Stimulated activated effector memory CD8-positive, alpha-beta T cell treated with anti-CD3 and anti-CD28 coated beads, Interleukin-12 subunit alpha, Interleukin-12 subunit beta, amount 100 ng/mL, for 72 hours (primary cell): ENCODE measurements at regions not wholly inside any gene's neighbourhood (a gene's known extent, or its start where the extent isn't known, plus 50 kb on each side); places are given as distances from the start of the nearest gene placed in this dataset.

Experiments used
- ATAC-seq: fragments of 150-1000 bp; cut with Tn5 transposase; 2 replicates; pipeline ENCODE4 v1.10.0; 2021
- DNase-seq, 2 donors: peaks; one replicate each; pipeline ENCODE4 v3.0.0; 2021 to 2022; ENCODE audit warnings: low spot score in 2 of 2
- H3K27ac Mint-ChIP-seq: one replicate; pipeline ENCODE4 v1.8.0; 2022; ENCODE audit warnings: mild to moderate bottlenecking, mixed read lengths
- H3K36me3 Mint-ChIP-seq: one replicate; pipeline ENCODE4 v1.8.0; 2022; ENCODE audit warnings: mild to moderate bottlenecking, mixed read lengths
- H3K4me1 Mint-ChIP-seq: one replicate; pipeline ENCODE4 v1.8.0; 2022; ENCODE audit warnings: mixed read lengths
- H3K4me3 Mint-ChIP-seq: one replicate; pipeline ENCODE4 v1.8.0; 2022; ENCODE audit warnings: mild to moderate bottlenecking, mixed read lengths
- H3K9me3 Mint-ChIP-seq: one replicate; pipeline ENCODE4 v1.8.0; 2022; ENCODE audit warnings: mixed read lengths

DNA sequence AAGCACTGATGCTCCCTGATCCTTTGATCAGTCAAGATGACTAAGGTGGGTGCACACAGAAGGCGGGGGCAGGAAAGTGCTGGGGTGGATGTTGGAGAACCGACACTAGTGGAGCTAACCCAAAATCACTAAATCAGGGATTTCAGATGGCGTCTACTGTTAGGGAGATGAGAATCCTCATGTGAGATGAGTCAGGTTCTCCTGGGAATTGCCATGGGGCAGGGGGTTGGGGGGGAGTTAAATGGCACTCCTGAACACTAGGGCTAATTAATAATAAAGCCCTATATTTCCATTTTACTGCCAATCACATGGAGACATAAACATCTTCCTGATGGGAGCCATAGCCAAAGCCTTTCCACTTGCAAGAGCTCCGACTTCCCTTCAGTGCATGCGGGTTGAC is 804.1 kb downstream of the KCNJ18 start:
- no peak for ATAC-seq
- no peak overlapping the region for H3K4me3 Mint-ChIP-seq
- no peak overlapping the region for H3K27ac Mint-ChIP-seq
- no peaks in the 10 kb centered on the region for H3K36me3 Mint-ChIP-seq
- H3K9me3 Mint-ChIP-seq, result peaks cover 18% of the 10 kb centered on the region
- DNase-seq, result no peak
- no peaks in the 10 kb centered on the region for H3K4me1 Mint-ChIP-seq

DNA sequence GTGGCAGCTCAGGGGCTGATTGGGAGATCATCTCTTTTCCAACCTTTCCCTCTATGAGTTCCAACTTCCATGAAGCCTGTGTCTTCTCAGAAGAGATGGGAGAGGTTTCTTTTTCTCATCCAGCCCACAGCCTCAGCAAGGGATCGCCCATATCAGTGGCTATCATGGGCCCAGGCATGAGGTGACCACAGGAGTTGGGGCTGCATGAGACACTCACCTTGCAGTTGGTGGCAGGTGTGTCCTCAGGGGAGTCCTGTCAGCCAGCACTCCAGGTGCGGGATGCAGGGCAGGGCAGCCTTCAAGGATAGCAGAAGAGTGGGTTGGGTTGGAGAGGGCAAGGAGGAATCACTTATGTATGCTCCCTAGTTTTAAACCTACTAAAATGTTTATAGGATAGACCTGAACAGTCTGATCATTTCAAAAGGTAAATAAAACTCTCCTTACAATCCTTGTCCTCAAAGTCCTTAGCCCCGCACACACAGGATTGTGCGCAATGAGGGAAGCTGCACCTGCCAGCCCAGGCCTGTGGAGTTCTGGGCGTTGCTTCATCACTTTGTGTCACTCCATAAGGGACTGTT is 811.1 kb downstream of the KCNJ18 start:
- DNase-seq, result no peak
- Mint-ChIP-seq H3K9me3 (peaks cover 11% of the 10 kb centered on the region), H3K36me3 (no peaks in the 10 kb centered on the region), H3K27ac (no peak overlapping the region), H3K4me3 (no peak overlapping the region), H3K4me1 (no peaks in the 10 kb centered on the region)
- no peak for ATAC-seq

DNA sequence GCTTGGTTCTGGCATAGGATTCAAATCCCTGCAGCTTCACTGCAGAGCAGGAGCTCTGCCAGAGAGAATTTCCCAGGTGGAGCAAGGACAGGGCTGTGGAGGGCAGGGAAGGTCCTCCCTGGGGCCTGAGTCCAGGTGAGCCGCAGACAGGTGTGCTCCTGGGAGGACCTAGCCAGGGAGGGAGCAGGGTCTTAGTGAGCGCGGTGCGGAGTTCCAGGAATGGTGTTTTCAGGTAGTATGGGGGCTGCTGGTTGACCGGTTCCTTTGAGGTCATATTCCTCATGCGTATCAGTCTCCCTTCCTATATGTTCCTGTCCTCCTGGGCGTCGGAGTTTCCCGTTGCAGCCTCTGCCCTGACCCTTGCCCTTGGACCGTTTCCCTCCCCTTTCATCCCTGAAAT is 813.3 kb downstream of the KCNJ18 start:
- Mint-ChIP-seq H3K4me3 (no peak overlapping the region), H3K27ac (no peak overlapping the region), H3K4me1 (no peaks in the 10 kb centered on the region), H3K9me3 (peaks cover 7% of the 10 kb centered on the region), H3K36me3 (no peaks in the 10 kb centered on the region)
- no peak for DNase-seq
- ATAC-seq, result no peak

DNA sequence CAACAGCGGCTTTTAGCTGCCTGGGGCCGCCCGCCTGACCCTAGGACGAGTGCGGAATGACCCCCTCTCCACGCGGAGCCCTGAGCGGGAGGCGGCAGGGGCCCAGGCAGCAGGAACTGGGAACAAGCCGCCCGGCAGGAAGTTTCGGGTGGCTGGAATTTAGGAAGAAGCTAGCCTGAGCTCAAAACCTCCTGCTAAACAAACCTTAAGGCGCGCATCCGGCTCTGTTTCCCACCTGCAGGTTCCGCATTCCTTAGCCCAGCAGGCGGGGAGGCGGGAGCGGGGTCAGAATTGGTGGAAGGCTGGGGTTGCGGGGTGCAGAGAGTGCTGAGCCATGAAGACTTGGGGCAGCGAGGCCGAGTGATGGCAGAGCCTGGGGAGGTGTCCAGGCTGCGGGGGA is 813.9 kb downstream of the KCNJ18 start:
- DNase-seq, result no peak
- Mint-ChIP-seq H3K9me3 (peaks cover 8% of the 10 kb centered on the region), H3K4me3 (no peak overlapping the region), H3K27ac (no peak overlapping the region), H3K36me3 (no peaks in the 10 kb centered on the region), H3K4me1 (no peaks in the 10 kb centered on the region)
- ATAC-seq, result no peak

DNA sequence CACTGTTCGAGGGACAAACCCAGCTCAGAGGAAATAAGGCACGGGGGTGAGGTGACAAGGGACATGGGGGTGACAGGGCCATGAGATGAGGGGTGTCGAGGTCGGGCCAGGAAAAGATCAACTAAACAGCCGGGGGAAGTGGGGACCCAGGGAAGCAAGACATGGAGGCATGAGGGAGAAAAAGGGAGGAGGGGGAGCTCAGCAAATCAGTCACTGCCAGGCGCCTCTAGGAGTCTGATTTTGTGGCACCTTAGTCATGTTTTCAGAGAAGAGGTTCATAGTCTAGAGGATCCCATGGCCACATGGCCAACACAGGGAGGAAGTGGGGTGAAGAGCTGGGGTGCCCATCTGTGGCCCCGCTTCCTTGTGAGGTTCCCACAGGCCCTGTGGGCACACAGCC is 814.5 kb downstream of the KCNJ18 start:
- Mint-ChIP-seq H3K9me3 (peaks cover 6% of the 10 kb centered on the region), H3K4me1 (no peaks in the 10 kb centered on the region), H3K36me3 (no peaks in the 10 kb centered on the region), H3K4me3 (no peak overlapping the region), H3K27ac (no peak overlapping the region)
- DNase-seq (no peak), ATAC-seq (no peak)

DNA sequence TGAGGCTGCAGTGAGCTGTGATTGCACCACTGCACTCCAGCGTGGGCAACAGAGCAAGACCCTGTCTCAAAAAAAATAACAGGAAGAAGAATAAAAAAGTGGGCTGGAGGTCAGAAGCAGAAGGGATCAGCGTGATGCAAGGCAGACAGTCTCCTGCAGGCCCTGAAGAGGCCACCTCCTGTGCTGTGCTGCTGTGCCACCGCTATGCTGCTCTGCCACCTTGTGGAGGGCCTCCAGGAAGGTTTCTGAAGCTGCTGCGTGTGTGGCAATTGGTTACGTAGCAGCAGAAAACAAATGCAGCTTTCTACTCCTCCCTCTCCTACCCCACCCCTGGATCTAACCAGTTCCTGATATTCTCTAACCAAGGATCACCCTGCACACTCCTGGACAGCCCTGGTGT is 815.5 kb downstream of the KCNJ18 start:
- H3K36me3 Mint-ChIP-seq, result no peaks in the 10 kb centered on the region

DNA sequence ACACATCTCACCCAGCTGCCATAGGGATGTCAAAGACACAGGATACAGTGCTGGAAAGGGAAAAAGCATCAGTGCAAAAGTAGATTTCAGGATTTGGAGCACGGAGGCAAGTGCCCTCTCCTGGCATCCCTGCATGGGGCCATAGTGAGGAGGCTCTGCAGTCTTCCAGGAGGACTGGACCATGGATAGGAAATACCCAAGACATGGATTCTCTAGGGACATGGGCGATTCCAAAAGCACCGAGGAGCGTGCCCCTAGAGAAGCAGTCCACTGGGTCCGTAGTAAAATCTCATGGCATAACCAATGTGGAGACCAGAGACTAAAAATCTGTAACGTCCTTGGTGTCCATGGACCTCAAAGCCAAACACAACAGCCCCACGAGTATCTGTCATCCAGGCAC is 818.2 kb downstream of the KCNJ18 start:
- no peak overlapping the region for H3K27ac Mint-ChIP-seq
- ATAC-seq (no peak), DNase-seq (no peak)

More for the DNA sequence above, 815.5 kb downstream of the KCNJ18 start:
- Mint-ChIP-seq H3K9me3 (peaks cover 7% of the 10 kb centered on the region), H3K4me3 (no peak overlapping the region), H3K27ac (no peak overlapping the region), H3K4me1 (no peaks in the 10 kb centered on the region)
- no peak for DNase-seq
- no peak for ATAC-seq

DNA sequence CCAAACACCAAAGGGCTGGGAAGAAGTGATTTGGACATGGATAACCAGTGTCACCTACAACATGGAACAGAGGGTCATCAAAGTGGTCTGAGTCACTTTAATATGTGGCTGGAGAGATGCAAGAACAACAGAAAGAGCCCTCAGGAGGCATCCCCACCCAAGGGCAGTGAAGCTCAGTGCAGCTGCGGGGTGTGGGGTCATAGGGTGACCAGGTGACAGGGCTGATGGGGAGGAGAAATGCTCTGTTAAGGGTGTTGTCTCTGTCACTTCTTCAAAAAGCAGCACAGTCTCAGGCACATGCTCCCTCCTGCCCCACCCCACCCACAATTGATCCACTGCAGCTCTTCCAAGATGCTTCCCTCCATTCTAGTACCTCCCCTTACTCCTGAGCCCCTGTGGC is 819.1 kb downstream of the KCNJ18 start:
- H3K4me3 Mint-ChIP-seq, result no peak overlapping the region
- ATAC-seq (no peak), DNase-seq (no peak)
- no peaks in the 10 kb centered on the region for H3K36me3 Mint-ChIP-seq
- peaks cover 14% of the 10 kb centered on the region for H3K9me3 Mint-ChIP-seq
- H3K4me1 Mint-ChIP-seq, result no peaks in the 10 kb centered on the region
- no peak overlapping the region for H3K27ac Mint-ChIP-seq

More for the DNA sequence above, 818.2 kb downstream of the KCNJ18 start:
- H3K9me3 Mint-ChIP-seq, result peaks cover 11% of the 10 kb centered on the region
- no peak overlapping the region for H3K4me3 Mint-ChIP-seq
- H3K4me1 Mint-ChIP-seq, result no peaks in the 10 kb centered on the region
- H3K36me3 Mint-ChIP-seq, result no peaks in the 10 kb centered on the region

DNA sequence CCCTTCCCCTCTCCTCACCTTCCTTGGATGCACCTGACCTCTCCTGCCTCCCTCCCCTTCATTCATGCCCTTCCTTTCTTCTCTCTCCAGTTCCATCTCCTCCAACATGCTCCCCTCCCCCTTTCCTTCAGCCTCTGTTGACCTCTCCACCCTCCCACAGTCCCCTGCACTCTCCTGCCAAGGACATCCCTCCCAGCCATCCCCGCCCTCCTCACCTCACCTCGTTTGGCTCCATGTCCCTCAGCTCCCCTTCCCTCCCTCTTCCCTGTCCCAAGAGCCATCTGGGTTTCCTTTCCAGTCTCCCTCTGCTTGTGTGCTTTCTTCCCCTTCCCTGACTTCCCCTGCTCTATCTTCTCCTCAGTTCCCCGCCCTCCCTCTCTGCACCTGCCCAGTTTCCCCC is 819.7 kb downstream of the KCNJ18 start:
- no peak overlapping the region for H3K4me3 Mint-ChIP-seq
- H3K27ac Mint-ChIP-seq, result no peak overlapping the region
- H3K4me1 Mint-ChIP-seq, result no peaks in the 10 kb centered on the region
- H3K36me3 Mint-ChIP-seq, result no peaks in the 10 kb centered on the region
- peaks cover 15% of the 10 kb centered on the region for H3K9me3 Mint-ChIP-seq
- DNase-seq, result no peak
- no peak for ATAC-seq

DNA sequence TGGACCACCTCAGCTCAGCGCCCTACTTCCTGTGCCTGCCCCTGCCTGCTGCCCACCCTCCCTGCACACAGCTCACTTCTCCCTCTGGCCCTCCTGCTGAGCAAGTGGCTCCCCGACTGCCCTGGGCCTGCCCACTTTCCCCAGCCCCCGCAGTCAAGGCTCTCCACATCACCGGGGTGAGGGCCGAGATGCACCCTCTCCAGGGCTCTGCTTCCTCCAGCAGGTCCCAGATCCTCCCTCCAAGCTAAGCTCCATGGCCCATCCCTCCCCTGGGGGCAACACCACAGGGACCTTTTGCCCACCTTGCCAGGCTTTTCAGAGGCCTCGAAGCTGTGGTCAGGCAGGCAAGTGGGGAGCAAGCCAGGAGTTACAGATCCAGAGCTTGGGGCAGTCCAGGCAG is 820.2 kb downstream of the KCNJ18 start:
- H3K36me3 Mint-ChIP-seq, result no peaks in the 10 kb centered on the region
- ATAC-seq, result no peak
- H3K27ac Mint-ChIP-seq, result no peak overlapping the region
- no peaks in the 10 kb centered on the region for H3K4me1 Mint-ChIP-seq
- no peak for DNase-seq
- H3K4me3 Mint-ChIP-seq, result no peak overlapping the region
- H3K9me3 Mint-ChIP-seq, result peaks cover 15% of the 10 kb centered on the region

DNA sequence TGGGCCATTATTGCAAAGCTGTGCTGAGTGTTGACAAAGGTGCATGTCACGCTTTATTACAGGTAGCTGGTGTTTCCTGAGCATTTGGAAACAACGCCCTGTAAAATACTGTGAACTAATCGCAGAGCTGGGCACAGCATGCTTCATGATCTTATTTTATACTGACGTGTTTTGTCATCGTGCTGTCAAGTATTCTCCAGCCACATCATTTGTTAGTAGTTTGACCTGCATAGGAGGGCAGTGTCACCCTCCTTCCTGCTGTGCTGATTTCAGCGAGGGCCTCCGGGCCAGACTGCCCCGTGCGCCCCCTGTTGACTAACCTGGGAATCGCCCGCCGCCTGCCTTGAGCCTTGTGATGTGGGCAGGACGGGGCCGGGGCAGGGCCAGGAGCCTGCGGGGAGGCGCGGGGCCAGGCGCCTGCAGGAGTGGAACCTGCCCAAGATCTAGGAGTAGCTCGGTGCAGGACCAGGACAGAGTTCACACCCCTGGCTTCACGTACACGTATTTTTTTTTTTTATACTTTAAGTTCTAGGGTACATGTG is 820.7 kb downstream of the KCNJ18 start:
- H3K27ac Mint-ChIP-seq, result no peak overlapping the region
- H3K4me3 Mint-ChIP-seq, result no peak overlapping the region
- ATAC-seq, result peak; percentile 60
- no peak for DNase-seq
- no peaks in the 10 kb centered on the region for H3K4me1 Mint-ChIP-seq
- peaks cover 15% of the 10 kb centered on the region for H3K9me3 Mint-ChIP-seq
- H3K36me3 Mint-ChIP-seq, result no peaks in the 10 kb centered on the region

DNA sequence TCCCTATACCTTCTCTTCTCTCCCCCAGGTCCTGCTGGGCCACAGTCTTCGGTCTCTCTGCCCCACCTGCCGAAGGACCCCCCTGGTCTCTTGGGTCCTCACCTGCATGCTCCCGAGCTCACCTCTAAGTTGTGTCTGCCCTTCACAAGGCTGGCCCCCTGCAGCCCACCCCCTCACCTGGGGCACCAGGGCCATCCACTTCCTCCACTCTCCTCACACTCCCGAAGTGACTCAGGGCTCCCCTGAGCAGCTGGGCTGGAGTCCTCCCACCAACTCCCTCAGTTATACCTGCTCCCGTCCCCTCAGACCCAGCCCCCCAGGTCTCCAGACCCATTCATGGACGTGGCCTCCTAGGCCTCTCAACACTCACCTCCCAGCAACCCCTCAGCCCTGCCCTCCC is 822.0 kb downstream of the KCNJ18 start:
- H3K27ac Mint-ChIP-seq, result no peak overlapping the region
- peaks cover 15% of the 10 kb centered on the region for H3K9me3 Mint-ChIP-seq
- no peaks in the 10 kb centered on the region for H3K4me1 Mint-ChIP-seq
- DNase-seq (no peak), ATAC-seq (no peak)
- no peak overlapping the region for H3K4me3 Mint-ChIP-seq
- no peaks in the 10 kb centered on the region for H3K36me3 Mint-ChIP-seq

DNA sequence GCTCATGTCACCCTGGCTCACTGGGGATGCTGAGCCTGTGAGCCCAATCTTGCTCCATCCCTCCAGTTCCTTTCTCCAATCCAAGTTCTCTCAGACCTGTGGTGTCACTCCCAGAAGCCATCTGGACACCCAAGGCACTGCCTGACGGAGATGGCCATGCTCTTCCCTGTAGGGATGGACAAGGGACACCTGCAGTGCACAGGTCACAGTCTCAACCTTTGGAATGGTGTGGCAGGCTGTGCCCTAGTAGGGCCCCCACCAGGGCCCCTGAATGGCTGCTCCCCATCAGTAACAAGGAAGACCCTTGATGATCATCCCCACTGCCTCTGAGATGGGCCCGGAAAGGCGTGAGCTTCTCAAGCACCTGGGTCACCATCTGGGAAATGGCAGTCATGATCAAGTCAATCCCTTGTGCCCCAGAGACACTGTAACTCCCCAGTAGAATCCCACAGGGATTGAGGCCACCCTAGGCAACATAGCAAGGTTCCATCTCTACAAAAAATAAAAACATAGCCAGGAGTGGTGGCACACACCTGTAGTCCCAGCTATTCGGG is 822.5 kb downstream of the KCNJ18 start:
- H3K4me3 Mint-ChIP-seq, result no peak overlapping the region
- no peak for ATAC-seq
- peaks cover 15% of the 10 kb centered on the region for H3K9me3 Mint-ChIP-seq
- H3K4me1 Mint-ChIP-seq, result no peaks in the 10 kb centered on the region
- H3K27ac Mint-ChIP-seq, result no peak overlapping the region
- DNase-seq, result no peak
- no peaks in the 10 kb centered on the region for H3K36me3 Mint-ChIP-seq

DNA sequence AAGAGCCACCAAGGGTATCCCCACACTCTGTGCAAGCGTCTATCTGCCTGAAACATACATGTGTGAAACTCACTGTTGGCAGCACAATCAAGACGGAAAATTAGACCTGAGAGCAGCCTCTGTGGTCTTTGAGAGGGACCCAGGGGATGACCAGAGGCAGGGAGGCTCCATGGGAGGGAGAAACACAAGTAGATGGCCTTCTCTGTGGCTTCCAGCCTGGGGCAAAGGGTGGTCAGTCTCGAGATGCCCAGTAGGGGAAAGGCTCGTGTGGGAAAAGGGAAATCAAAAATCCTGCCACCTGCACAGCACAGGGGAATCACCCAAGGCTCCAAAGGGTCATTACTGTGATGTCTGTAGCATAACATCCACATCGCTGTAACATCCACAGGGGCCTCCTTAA is 823.3 kb downstream of the KCNJ18 start:
- no peak for DNase-seq
- no peak for ATAC-seq
- no peaks in the 10 kb centered on the region for H3K4me1 Mint-ChIP-seq
- H3K36me3 Mint-ChIP-seq, result no peaks in the 10 kb centered on the region
- no peak overlapping the region for H3K27ac Mint-ChIP-seq
- H3K4me3 Mint-ChIP-seq, result no peak overlapping the region
- H3K9me3 Mint-ChIP-seq, result peaks cover 15% of the 10 kb centered on the region

DNA sequence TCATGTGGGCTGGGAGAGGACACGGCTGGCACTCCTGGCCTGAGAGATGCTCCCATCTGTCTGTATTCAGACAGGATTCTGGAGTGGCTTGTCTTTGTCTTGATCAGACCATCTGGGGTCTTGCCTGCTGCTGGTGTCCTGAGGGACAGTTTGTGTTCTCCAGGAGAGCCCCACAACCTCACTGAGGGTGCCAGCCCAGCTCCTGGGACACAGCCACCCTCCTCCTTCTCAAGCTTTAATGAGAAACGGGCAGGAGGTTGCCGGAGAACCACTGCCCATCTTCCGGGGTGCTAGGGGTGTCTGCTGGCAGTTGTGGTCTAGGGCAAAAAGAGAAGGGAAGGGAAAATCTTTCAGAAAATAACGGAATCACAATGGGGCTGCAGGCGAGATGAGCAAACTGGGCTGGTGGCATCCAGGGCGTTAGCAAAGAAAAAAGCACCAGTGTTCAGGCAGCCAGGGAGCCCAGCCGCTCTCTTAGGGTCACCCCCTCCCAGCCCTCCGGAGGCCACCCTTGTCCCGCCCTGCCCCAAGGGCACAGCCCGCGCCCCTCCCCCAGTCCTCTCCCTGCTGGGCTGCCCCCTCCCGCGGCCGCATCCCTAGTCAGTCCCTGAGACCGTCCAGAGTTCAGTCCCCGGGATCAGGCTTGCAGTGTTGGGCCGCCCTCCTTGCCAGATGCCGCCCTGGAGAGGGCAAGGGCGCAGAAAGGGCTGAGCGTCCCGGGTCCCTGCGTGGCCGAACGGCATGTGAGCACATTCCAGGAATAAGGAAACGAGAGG is 824.7 kb downstream of the KCNJ18 start:
- DNase-seq, result no peak
- no peaks in the 10 kb centered on the region for H3K4me1 Mint-ChIP-seq
- H3K9me3 Mint-ChIP-seq, result peaks cover 10% of the 10 kb centered on the region
- H3K4me3 Mint-ChIP-seq, result no peak overlapping the region
- no peak overlapping the region for H3K27ac Mint-ChIP-seq
- no peak for ATAC-seq
- no peaks in the 10 kb centered on the region for H3K36me3 Mint-ChIP-seq

DNA sequence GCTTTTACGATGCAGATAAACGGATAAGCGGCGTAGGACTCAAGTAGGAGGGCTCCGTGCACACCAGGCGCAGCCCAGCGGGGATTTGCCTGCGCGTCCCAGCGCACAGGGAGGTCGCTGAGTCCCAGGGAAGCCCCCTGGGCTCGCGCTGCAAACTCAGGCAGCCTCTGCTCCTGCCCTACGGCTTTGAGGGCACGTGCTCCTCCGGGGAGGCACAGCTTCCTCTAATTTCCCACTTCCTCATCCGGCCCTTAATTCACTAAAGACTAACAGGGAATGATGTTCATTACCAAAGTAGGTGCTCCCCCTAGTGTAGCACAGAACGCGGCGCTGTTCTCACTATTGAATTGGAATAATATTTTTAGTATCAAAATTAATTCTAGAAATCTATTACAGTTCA is 825.4 kb downstream of the KCNJ18 start:
- no peak for DNase-seq
- ATAC-seq, result no peak
- no peaks in the 10 kb centered on the region for H3K36me3 Mint-ChIP-seq
- no peak overlapping the region for H3K4me3 Mint-ChIP-seq
- no peaks in the 10 kb centered on the region for H3K4me1 Mint-ChIP-seq
- no peak overlapping the region for H3K27ac Mint-ChIP-seq
- H3K9me3 Mint-ChIP-seq, result peaks cover 10% of the 10 kb centered on the region
